ENCODE measurements at regions not wholly inside any gene's neighbourhood (a gene's known extent, or its start where the extent isn't known, plus 50 kb on each side); places are given as distances from the start of the nearest gene placed in this dataset.

GRCh38 chr4:53747401-53747800 lies 156.1 kb upstream of the LNX1 start:
- TF ChIP-seq SUZ12 (IDR thresholded peaks at IDR 0.05; ENCODE audit: extremely low read depth, insufficient read depth, insufficient read length) (no peak), ZNF274 (IDR thresholded peaks at IDR 0.05; ENCODE audit: low read depth, low read length) (no peak), YY1 (IDR thresholded peaks at IDR 0.05; ENCODE audit: insufficient read depth, insufficient read length) (no peak)
- Histone ChIP-seq H3K27me3 (ENCODE audit: insufficient read depth, insufficient read length) (no peaks in the 10 kb centered on the region), H3K36me3 (ENCODE audit: insufficient read depth, insufficient read length, low read length) (no peaks in the 10 kb centered on the region), H3K9ac (ENCODE audit: insufficient read length, low read depth) (no peak overlapping the region), H3K4me1 (ENCODE audit: insufficient read depth, insufficient read length) (no peaks in the 10 kb centered on the region), H3K4me3 (ENCODE audit: insufficient read length, low read depth) (no peak overlapping the region), H3K9me3 (ENCODE audit: insufficient read depth, low read length) (no peaks in the 10 kb centered on the region)
- no peak for DNase-seq (ENCODE audit: low read depth, low spot score)

- Histone ChIP-seq H3K27me3 (ENCODE audit: insufficient read depth, insufficient read length) (no peaks in the 10 kb centered on the region), H3K4me3 (ENCODE audit: insufficient read length, low read depth) (no peak overlapping the region), H3K4me1 (ENCODE audit: insufficient read depth, insufficient read length) (no peaks in the 10 kb centered on the region), H3K9ac (ENCODE audit: insufficient read length, low read depth) (no peak overlapping the region), H3K36me3 (ENCODE audit: insufficient read depth, insufficient read length, low read length) (no peaks in the 10 kb centered on the region), H3K9me3 (ENCODE audit: insufficient read depth, low read length) (no peaks in the 10 kb centered on the region)
- DNase-seq (ENCODE audit: low read depth, low spot score) = no peak
- TF ChIP-seq YY1 (IDR thresholded peaks at IDR 0.05; ENCODE audit: insufficient read depth, insufficient read length) (no peak), ZNF274 (IDR thresholded peaks at IDR 0.05; ENCODE audit: low read depth, low read length) (no peak), SUZ12 (IDR thresholded peaks at IDR 0.05; ENCODE audit: extremely low read depth, insufficient read depth, insufficient read length) (no peak)
These were observed 153.3 kb upstream of the LNX1 start for GRCh38 chr4:53744446-53745160.

- no peaks in the 10 kb centered on the region for H3K27me3 ChIP-seq (ENCODE audit: insufficient read depth, insufficient read length)
- no peak for DNase-seq (ENCODE audit: low read depth, low spot score)
- H3K4me3 ChIP-seq (ENCODE audit: insufficient read length, low read depth) = no peak overlapping the region
- H3K9ac ChIP-seq (ENCODE audit: insufficient read length, low read depth) = no peak overlapping the region
- H3K4me1 ChIP-seq (ENCODE audit: insufficient read depth, insufficient read length) = no peaks in the 10 kb centered on the region
- H3K9me3 ChIP-seq (ENCODE audit: insufficient read depth, low read length) = no peaks in the 10 kb centered on the region
- TF ChIP-seq SUZ12 (IDR thresholded peaks at IDR 0.05; ENCODE audit: extremely low read depth, insufficient read depth, insufficient read length) (no peak), YY1 (IDR thresholded peaks at IDR 0.05; ENCODE audit: insufficient read depth, insufficient read length) (no peak), ZNF274 (IDR thresholded peaks at IDR 0.05; ENCODE audit: low read depth, low read length) (no peak)
- no peaks in the 10 kb centered on the region for H3K36me3 ChIP-seq (ENCODE audit: insufficient read depth, insufficient read length, low read length)
These were observed 143.5 kb upstream of the LNX1 start for GRCh38 chr4:53734584-53735353.

GRCh38 chr4:53734182-53734581 lies 142.9 kb upstream of the LNX1 start:
- no peak for DNase-seq (ENCODE audit: low read depth, low spot score)
- TF ChIP-seq YY1 (IDR thresholded peaks at IDR 0.05; ENCODE audit: insufficient read depth, insufficient read length) = no peak
- TF ChIP-seq ZNF274 (IDR thresholded peaks at IDR 0.05; ENCODE audit: low read depth, low read length) = no peak
- no peak for TF ChIP-seq SUZ12 (IDR thresholded peaks at IDR 0.05; ENCODE audit: extremely low read depth, insufficient read depth, insufficient read length)
- Histone ChIP-seq H3K36me3 (ENCODE audit: insufficient read depth, insufficient read length, low read length) (no peaks in the 10 kb centered on the region), H3K9me3 (ENCODE audit: insufficient read depth, low read length) (no peaks in the 10 kb centered on the region), H3K9ac (ENCODE audit: insufficient read length, low read depth) (no peak overlapping the region), H3K27me3 (ENCODE audit: insufficient read depth, insufficient read length) (no peaks in the 10 kb centered on the region), H3K4me1 (ENCODE audit: insufficient read depth, insufficient read length) (no peaks in the 10 kb centered on the region), H3K4me3 (ENCODE audit: insufficient read length, low read depth) (no peak overlapping the region)

- H3K4me1 ChIP-seq (ENCODE audit: insufficient read depth, insufficient read length) = no peaks in the 10 kb centered on the region
- H3K9ac ChIP-seq (ENCODE audit: insufficient read length, low read depth) = no peak overlapping the region
- H3K36me3 ChIP-seq (ENCODE audit: insufficient read depth, insufficient read length, low read length) = no peaks in the 10 kb centered on the region
- H3K4me3 ChIP-seq (ENCODE audit: insufficient read length, low read depth) = no peak overlapping the region
- TF ChIP-seq SUZ12 (IDR thresholded peaks at IDR 0.05; ENCODE audit: extremely low read depth, insufficient read depth, insufficient read length) (no peak), YY1 (IDR thresholded peaks at IDR 0.05; ENCODE audit: insufficient read depth, insufficient read length) (no peak), ZNF274 (IDR thresholded peaks at IDR 0.05; ENCODE audit: low read depth, low read length) (no peak)
- no peaks in the 10 kb centered on the region for H3K9me3 ChIP-seq (ENCODE audit: insufficient read depth, low read length)
- no peaks in the 10 kb centered on the region for H3K27me3 ChIP-seq (ENCODE audit: insufficient read depth, insufficient read length)
- no peak for DNase-seq (ENCODE audit: low read depth, low spot score)
These were observed 141.4 kb upstream of the LNX1 start for GRCh38 chr4:53732661-53733060.

GRCh38 chr4:53730031-53730805 lies 138.9 kb upstream of the LNX1 start:
- no peak overlapping the region for H3K9ac ChIP-seq (ENCODE audit: insufficient read length, low read depth)

More at GRCh38 chr4:53730031-53730805, 138.9 kb upstream of the LNX1 start:
- Histone ChIP-seq H3K36me3 (ENCODE audit: insufficient read depth, insufficient read length, low read length) (no peaks in the 10 kb centered on the region), H3K4me3 (ENCODE audit: insufficient read length, low read depth) (no peak overlapping the region), H3K27me3 (ENCODE audit: insufficient read depth, insufficient read length) (no peaks in the 10 kb centered on the region), H3K4me1 (ENCODE audit: insufficient read depth, insufficient read length) (no peaks in the 10 kb centered on the region), H3K9me3 (ENCODE audit: insufficient read depth, low read length) (no peaks in the 10 kb centered on the region)
- no peak for DNase-seq (ENCODE audit: low read depth, low spot score)
- TF ChIP-seq ZNF274 (IDR thresholded peaks at IDR 0.05; ENCODE audit: low read depth, low read length) (no peak), SUZ12 (IDR thresholded peaks at IDR 0.05; ENCODE audit: extremely low read depth, insufficient read depth, insufficient read length) (no peak), YY1 (IDR thresholded peaks at IDR 0.05; ENCODE audit: insufficient read depth, insufficient read length) (no peak)
